ENCODE measurements at regions not wholly inside any gene's neighbourhood (a gene's known extent, or its start where the extent isn't known, plus 50 kb on each side); places are given as distances from the start of the nearest gene placed in this dataset.

- TF ChIP-seq CTCF (IDR thresholded peaks at IDR 0.05; ENCODE audit: insufficient read depth, low read length) = no peak
- no peak for TF ChIP-seq REST (IDR thresholded peaks at IDR 0.05; ENCODE audit: insufficient replicate concordance, low read depth)
- TF ChIP-seq POLR2AphosphoS5 (IDR thresholded peaks at IDR 0.05; ENCODE audit: low read depth) = no peak
Observed at GRCh38 chr6:112920994-112921393, 573.9 kb downstream of the RFPL4B start.
